Ishikawa (cell line): ENCODE measurements at regions not wholly inside any gene's neighbourhood (a gene's known extent, or its start where the extent isn't known, plus 50 kb on each side); places are given as distances from the start of the nearest gene placed in this dataset.

Experiments
- CEBPB ChIP-seq: IDR thresholded peaks from 2 replicates; pipeline ENCODE4 v1.6.1; 2012
- EP300 ChIP-seq: IDR thresholded peaks from 2 replicates; pipeline ENCODE4 v1.6.1; 2012; ENCODE audit warnings: borderline replicate concordance
- FOXM1 ChIP-seq: IDR thresholded peaks from 2 replicates; pipeline ENCODE4 v1.6.1; 2012; ENCODE audit warnings: low read depth, borderline replicate concordance
- RAD21 ChIP-seq: IDR thresholded peaks from 2 replicates; pipeline ENCODE4 v1.6.1; 2012; ENCODE audit warnings: low read depth
- TF ChIP-seq, protein P1 (sequence below): IDR thresholded peaks from 2 replicates; pipeline ENCODE4 v1.6.1; 2012; ENCODE audit warnings: low read depth, mild to moderate bottlenecking
- TF ChIP-seq, protein P2 (sequence below): IDR thresholded peaks from 2 replicates; pipeline ENCODE4 v1.6.1; 2012

DNA sequence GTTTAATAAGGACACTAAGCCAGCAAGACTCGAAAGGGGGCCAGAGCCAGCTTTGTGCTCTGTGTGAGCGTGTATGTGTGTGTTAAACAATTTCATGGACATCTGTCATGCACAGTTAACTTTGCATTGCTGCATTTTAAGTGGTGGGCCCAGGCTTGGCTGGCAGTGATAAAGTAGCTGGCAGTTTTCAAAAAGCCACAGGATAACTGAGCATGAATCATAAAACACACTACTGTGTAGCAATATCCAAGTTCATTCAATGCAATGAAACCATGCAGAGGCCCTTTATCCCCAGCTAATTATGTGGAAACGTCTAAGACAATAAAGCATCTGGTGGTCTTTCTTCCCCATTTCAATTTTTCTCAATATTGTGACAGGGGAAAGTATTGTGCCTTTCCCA, 132.9 kb downstream of the NKX6-1 start:
- TF ChIP-seq FOXM1 (no peak), CEBPB (no peak), RAD21 (no peak), EP300 (no peak)
- TF ChIP-seq, protein P1, sequence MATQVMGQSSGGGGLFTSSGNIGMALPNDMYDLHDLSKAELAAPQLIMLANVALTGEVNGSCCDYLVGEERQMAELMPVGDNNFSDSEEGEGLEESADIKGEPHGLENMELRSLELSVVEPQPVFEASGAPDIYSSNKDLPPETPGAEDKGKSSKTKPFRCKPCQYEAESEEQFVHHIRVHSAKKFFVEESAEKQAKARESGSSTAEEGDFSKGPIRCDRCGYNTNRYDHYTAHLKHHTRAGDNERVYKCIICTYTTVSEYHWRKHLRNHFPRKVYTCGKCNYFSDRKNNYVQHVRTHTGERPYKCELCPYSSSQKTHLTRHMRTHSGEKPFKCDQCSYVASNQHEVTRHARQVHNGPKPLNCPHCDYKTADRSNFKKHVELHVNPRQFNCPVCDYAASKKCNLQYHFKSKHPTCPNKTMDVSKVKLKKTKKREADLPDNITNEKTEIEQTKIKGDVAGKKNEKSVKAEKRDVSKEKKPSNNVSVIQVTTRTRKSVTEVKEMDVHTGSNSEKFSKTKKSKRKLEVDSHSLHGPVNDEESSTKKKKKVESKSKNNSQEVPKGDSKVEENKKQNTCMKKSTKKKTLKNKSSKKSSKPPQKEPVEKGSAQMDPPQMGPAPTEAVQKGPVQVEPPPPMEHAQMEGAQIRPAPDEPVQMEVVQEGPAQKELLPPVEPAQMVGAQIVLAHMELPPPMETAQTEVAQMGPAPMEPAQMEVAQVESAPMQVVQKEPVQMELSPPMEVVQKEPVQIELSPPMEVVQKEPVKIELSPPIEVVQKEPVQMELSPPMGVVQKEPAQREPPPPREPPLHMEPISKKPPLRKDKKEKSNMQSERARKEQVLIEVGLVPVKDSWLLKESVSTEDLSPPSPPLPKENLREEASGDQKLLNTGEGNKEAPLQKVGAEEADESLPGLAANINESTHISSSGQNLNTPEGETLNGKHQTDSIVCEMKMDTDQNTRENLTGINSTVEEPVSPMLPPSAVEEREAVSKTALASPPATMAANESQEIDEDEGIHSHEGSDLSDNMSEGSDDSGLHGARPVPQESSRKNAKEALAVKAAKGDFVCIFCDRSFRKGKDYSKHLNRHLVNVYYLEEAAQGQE = no peak
- TF ChIP-seq, protein P2, sequence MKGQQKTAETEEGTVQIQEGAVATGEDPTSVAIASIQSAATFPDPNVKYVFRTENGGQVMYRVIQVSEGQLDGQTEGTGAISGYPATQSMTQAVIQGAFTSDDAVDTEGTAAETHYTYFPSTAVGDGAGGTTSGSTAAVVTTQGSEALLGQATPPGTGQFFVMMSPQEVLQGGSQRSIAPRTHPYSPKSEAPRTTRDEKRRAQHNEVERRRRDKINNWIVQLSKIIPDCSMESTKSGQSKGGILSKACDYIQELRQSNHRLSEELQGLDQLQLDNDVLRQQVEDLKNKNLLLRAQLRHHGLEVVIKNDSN = no peak
